HG02763 (cell line): ENCODE measurements at regions not wholly inside any gene's neighbourhood (a gene's known extent, or its start where the extent isn't known, plus 50 kb on each side); places are given as distances from the start of the nearest gene placed in this dataset.
"Not testable (repeated sequence)": the region's sequence is repeated elsewhere in the genome, so short reads cannot be mapped to it uniquely, and the experiment has no call there.

ENCODE experiments used
- ATAC-seq: cut with Tn5 transposase; IDR thresholded peaks from one replicate; pipeline ENCODE4 v1.9.1; 2021; ENCODE audit warnings: mild to moderate bottlenecking, moderate library complexity; ENCODE audit not compliant: unreplicated experiment

DNA sequence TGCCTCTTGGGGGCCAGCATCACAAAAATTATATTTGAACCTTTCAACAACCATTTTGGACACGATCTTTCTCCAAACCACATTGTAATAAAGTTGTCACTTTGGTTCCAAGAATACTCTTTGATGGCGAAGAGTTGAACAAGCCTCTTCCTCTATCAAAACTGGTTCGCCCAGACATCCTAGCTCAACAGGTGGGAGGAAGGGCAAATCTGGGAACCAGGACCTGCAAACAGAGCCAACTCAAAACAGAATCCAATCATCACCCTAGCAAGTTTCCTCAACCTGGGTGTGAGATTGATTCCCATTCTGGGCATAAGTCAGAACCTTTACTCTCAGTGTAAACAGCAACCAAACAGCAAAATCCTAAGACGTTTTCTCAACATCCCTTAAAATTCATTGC lies 141.2 kb upstream of the RREB1 start:
- ATAC-seq: no peak

GRCh38 chr6:6968357-6968730 lies 139.4 kb upstream of the RREB1 start:
- ATAC-seq: no peak

- no peak for ATAC-seq
These were observed 138.8 kb upstream of the RREB1 start for GRCh38 chr6:6968731-6969552.

DNA sequence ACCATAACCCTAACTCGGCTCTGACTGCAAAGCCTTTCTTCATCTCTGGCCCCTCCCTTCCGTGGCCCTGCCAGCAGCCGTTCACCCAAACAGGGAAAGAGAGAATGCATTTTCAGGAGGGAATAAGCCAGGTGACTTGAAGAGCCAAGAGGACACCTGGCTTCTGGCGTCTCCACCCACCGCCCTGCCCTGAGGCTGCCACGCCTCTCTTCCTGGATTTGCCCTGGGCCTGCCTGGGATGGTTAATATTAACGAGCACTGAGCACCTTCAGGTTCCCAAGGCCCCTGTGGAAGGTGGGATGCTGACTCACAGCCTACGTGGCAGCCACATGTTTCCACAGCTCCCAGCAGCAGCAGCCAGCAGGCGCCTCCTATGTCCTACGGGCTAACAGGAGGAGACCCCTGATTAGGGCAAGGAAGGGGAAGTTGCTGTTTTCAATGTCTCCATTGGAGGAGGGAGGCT lies 138.0 kb upstream of the RREB1 start:
- no peak for ATAC-seq

GRCh38 chr6:6970851-6971250 lies 136.9 kb upstream of the RREB1 start:
- no peak for ATAC-seq

DNA sequence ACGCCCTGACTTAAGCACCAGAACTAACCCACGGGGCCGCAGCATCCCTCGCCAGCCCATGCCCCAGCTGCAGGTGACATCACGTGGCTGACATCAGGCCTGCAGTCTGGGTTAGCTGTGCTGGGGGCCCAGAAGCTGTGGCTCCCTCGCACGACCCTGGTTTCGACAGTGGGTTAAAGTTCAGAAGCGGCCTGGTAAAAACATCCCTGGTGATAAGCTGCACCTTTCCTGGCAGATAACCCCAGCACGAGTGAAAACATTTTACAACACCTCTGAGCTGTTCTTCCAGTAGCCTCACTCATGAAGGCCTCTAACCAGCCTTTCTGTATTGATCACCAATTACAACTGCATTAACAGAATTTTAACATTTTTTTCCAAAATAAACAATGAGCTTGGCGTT lies 136.4 kb upstream of the RREB1 start:
- no peak for ATAC-seq

DNA sequence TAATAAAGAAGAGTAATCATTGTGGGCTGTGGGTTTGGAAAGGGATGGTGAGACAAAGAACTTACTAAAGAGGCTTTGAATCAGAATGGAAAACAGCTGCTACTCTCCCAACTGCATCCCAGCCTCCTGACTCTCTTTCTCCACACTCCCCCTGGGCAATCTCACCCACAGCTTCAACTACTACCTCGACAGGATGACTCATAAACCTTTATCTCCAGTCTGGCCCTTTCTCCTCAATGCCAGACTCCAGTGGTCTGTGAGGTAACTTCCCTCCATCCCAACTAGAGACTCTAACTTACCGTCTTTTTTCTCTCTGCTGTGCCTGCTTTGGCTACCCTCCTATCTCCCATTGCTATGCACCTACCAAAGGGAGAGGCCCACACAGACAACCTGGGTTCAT lies 135.3 kb upstream of the RREB1 start:
- no peak for ATAC-seq

DNA sequence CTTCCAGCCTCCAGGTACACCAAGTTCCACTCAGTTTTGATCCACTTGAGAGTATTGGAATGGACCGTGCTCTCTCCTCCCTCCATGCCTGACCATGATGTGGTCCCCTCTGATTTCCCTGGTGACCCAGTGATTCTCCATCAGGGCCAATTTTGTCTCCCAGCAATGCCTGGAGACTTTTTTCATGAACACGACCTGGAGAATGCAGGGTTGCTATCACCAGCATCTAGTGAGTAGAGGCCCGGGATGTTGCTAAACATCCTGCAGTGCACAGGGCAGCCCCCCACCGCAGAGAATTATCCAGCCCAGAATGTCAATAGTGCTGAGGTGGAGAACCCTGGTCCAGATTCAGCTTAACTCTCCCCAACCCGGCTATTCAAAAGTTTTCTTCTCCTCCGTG lies 134.0 kb upstream of the RREB1 start:
- ATAC-seq: no peak

GRCh38 chr6:6975459-6976111 lies 132.2 kb upstream of the RREB1 start:
- ATAC-seq: no peak

- no peak for ATAC-seq
These were observed 131.6 kb upstream of the RREB1 start for GRCh38 chr6:6976193-6976592.

DNA sequence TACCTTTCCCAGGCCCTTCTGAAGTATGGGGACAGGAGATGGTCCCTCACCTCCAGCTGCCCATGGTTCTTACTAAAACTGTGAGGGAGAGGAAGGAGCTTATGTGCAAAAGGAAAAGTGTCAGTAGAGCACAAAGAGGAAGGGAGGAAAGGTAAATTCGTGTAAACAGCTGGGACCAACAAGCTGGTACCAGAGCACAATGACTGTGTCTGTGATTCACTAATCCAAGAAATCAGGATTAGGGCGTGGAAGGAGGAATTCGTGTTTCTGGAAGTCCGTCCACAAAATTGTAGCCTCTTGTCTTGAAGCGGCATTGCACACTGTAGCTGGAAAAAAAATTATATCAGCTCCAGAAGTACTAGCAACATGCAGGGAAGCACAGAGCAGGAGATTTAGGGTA lies 129.0 kb upstream of the RREB1 start:
- ATAC-seq: no peak

DNA sequence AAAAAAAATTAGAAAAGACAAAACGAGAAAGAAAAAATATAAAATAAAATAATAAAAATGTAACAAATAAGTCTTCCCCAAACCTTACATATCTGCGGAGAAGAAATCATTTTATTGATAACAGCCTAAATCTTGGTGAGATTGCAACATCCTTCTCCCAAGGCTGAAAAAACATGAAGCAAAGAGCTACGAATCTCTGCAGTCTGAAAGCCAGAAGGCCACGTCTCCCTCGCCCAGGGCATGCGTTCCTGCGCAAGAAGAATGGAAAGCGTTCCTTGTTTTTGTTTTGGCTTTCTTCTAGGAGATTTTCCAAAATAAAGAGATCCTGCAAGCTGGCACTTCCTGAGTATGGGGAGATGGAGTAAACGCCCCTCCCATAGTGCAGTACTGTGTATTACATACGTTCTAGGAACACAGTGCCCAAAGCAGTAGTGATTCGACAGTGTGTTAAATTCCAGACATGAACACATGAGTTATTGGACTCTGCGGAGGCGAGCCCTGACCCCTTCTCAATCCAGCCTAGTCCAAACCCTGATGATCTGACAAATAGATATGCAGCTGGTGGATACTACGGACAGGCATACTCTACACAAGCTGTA lies 126.7 kb upstream of the RREB1 start:
- no peak for ATAC-seq

DNA sequence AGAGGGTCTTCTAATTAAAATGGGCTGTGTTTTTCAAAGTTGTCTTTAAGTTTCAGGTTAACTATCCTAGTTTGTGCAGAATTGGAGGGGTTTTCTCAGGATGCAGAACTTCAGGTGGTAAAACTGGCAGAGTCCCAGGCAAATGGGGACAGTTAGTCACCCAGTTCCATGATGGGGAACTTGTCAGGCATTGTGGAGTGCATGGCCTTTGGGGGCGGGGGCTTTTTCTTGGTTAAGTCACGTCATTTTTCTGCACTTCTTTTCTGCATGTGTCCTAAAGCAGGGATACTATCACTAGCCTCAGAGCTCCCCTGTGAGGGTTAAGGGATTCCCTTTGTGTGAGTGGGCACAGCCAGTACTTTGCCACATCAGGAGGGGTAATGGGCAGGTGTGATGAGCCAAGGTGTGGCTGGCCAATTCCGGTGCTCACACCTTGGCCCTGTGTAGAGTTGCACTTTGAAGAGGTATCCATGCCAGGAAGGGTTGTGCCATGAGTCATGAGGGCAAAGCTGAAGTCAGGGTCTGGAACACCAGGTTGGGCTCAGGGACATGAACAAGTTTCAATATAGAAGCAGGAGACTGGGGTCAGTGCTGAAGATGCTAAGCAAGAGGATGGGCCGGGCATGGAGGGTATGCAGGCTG lies 126.0 kb upstream of the RREB1 start:
- no peak for ATAC-seq

- no peak for ATAC-seq
These were observed 125.1 kb upstream of the RREB1 start for GRCh38 chr6:6982663-6983062.

- ATAC-seq: no peak
These were observed 123.0 kb upstream of the RREB1 start for GRCh38 chr6:6984585-6985366.

GRCh38 chr6:6986344-6986743 lies 121.4 kb upstream of the RREB1 start:
- ATAC-seq: no peak

GRCh38 chr6:6987749-6988148 lies 120.0 kb upstream of the RREB1 start:
- no peak for ATAC-seq

DNA sequence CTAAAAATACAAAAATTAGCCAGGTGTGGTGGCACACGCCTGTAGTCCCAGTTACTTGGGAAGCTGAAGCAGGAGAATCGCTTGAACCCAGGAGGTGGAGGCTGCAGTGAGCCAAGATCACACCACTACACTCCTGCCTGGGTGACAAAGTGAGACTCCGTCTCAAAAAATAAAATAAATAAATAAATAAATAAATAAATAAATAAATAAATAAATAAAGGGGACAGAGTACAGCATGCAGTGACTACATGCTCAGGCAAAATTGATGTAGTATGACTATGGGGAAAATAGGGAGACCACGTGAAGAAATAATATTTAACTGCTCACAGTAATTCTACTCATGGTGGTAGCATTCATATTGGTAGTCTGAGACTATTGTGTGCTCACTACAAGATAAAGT lies 117.7 kb upstream of the RREB1 start:
- ATAC-seq: not testable (repeated sequence)

GRCh38 chr6:6993503-6994237 lies 114.1 kb upstream of the RREB1 start:
- no peak for ATAC-seq

DNA sequence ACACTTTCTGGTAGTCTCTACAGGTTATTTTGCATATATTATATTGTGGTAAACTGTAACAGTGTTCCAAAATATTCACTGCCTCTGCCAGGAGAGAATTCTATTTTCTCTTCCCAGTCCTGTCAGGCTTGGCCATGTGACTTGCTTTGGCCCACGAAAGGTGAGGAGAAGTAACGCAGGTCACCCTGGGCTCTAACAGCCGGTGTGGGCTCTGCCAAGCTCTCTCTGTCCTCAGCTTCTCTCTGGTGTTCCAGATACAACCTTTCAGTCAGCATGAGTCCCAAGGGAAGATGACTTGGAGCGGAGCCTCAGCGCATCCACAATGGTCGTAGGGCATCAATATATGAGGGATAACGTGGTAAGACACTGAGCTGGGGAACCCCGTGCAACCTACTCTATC lies 113.0 kb upstream of the RREB1 start:
- ATAC-seq: no peak
